SK-N-SH treated with all-trans-retinoic acid at 6 μM for 48 hours (cell line): ENCODE measurements at regions not wholly inside any gene's neighbourhood (a gene's known extent, or its start where the extent isn't known, plus 50 kb on each side); places are given as distances from the start of the nearest gene placed in this dataset.

Experiments used
- CSRNP3 ChIP-seq: fragments of 250-450 bp; sonication (Bioruptor Pico); IDR thresholded peaks from 2 replicates; pipeline ENCODE4 v1.5.1; 2021; ENCODE audit warnings: mild to moderate bottlenecking, moderate library complexity
- GLIS3 ChIP-seq: fragments of 250-450 bp; sonication (Bioruptor Pico); IDR thresholded peaks from 2 replicates; pipeline ENCODE4 v1.5.0; 2020; ENCODE audit warnings: mild to moderate bottlenecking, moderate library complexity
- ZFP3 ChIP-seq: fragments of 250-450 bp; sonication (Bioruptor Pico); IDR thresholded peaks from 2 replicates; pipeline ENCODE4 v1.5.0; 2020; ENCODE audit warnings: mild to moderate bottlenecking, moderate library complexity
- ZNF565 ChIP-seq: fragments of 450-650 bp; formaldehyde crosslinking; conservative IDR thresholded peaks from 2 replicates; pipeline ENCODE4 v1.5.0; 2020; ENCODE audit warnings: low read depth, mild to moderate bottlenecking, moderate library complexity
- TF ChIP-seq, protein P1 (sequence below): fragments of 250-450 bp; sonication (Bioruptor Pico); IDR thresholded peaks from 2 replicates; pipeline ENCODE4 v1.8.0; 2020; ENCODE audit warnings: mild to moderate bottlenecking, moderate library complexity, borderline replicate concordance
- TF ChIP-seq, protein P2 (sequence below): fragments of 250-450 bp; sonication (Bioruptor Pico); IDR thresholded peaks from 2 replicates; pipeline ENCODE4 v1.8.0; 2021; ENCODE audit warnings: low read depth, mild to moderate bottlenecking, moderate library complexity, borderline replicate concordance

GRCh38 chr2:75303227-75303626, 103.9 kb upstream of the TACR1 start:
- TF ChIP-seq CSRNP3 (CRISPR knock-in tag): no peak
- no peak for TF ChIP-seq GLIS3 (CRISPR knock-in tag)
- TF ChIP-seq, protein P1, sequence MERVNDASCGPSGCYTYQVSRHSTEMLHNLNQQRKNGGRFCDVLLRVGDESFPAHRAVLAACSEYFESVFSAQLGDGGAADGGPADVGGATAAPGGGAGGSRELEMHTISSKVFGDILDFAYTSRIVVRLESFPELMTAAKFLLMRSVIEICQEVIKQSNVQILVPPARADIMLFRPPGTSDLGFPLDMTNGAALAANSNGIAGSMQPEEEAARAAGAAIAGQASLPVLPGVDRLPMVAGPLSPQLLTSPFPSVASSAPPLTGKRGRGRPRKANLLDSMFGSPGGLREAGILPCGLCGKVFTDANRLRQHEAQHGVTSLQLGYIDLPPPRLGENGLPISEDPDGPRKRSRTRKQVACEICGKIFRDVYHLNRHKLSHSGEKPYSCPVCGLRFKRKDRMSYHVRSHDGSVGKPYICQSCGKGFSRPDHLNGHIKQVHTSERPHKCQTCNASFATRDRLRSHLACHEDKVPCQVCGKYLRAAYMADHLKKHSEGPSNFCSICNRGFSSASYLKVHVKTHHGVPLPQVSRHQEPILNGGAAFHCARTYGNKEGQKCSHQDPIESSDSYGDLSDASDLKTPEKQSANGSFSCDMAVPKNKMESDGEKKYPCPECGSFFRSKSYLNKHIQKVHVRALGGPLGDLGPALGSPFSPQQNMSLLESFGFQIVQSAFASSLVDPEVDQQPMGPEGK: no peak
- TF ChIP-seq, protein P2, sequence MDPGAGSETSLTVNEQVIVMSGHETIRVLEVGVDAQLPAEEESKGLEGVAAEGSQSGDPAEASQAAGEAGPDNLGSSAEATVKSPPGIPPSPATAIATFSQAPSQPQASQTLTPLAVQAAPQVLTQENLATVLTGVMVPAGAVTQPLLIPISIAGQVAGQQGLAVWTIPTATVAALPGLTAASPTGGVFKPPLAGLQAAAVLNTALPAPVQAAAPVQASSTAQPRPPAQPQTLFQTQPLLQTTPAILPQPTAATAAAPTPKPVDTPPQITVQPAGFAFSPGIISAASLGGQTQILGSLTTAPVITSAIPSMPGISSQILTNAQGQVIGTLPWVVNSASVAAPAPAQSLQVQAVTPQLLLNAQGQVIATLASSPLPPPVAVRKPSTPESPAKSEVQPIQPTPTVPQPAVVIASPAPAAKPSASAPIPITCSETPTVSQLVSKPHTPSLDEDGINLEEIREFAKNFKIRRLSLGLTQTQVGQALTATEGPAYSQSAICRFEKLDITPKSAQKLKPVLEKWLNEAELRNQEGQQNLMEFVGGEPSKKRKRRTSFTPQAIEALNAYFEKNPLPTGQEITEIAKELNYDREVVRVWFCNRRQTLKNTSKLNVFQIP (CRISPR knock-in tag): no peak
- no peak for TF ChIP-seq ZNF565 (CRISPR knock-in tag)
- TF ChIP-seq ZFP3 (CRISPR knock-in tag): no peak
